GM19351 (cell line): ENCODE measurements at regions not wholly inside any gene's neighbourhood (a gene's known extent, or its start where the extent isn't known, plus 50 kb on each side); places are given as distances from the start of the nearest gene placed in this dataset.

Source experiments
- ATAC-seq: cut with Tn5 transposase; IDR thresholded peaks from one replicate; pipeline ENCODE4 v1.9.1; 2021; ENCODE audit warnings: mild to moderate bottlenecking, moderate library complexity; ENCODE audit not compliant: unreplicated experiment

- no peak for ATAC-seq
Observed at GRCh38 chr1:243944429-243945160, 94.6 kb upstream of the AKT3 start.

GRCh38 chr1:243943671-243944428, 93.8 kb upstream of the AKT3 start:
- no peak for ATAC-seq

DNA sequence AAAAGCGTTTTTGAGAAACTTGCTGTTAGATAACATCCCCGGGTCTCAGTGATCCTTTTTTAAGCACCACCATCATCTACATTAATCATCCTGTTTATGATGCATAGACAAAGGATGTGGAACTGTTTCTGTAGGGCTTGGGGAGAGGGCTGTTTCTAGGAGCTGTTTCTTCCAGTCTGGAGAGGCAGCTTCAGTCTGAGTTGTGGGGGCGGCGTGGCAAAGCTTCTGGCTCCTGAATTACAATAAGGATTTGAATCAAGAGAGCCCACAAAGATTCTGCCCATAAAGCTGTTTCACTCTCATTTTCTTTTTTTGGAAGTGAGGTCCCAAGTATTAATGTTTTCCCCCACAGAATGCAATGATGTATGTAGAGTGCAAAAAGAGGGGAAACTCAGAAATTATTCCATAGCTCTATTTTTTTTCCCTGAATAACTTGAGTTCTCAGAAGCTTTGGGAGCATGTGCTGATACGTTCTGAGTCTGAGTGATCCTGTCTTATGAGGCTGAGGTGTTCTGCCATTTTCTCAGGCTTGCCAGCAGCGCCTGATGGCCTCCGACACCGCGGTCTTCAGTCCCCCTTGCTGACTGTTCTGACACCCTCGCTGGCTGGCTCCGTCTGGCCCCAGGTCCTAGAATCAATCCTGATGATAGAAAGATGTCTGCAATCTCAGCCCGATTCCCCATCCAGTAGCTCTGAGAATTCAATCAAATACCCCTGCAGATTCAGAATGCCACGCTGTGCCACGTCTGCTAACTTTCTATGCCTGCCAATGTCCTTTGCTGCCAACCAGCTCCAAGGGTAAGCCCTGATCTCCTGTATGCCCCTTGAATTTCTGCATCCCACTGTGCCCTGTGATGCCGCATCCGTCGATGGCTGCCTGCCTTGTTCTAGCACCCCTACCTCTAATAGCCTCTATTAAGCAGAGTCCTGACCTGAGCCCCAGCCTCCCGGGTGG, 92.4 kb upstream of the AKT3 start:
- no peak for ATAC-seq

DNA sequence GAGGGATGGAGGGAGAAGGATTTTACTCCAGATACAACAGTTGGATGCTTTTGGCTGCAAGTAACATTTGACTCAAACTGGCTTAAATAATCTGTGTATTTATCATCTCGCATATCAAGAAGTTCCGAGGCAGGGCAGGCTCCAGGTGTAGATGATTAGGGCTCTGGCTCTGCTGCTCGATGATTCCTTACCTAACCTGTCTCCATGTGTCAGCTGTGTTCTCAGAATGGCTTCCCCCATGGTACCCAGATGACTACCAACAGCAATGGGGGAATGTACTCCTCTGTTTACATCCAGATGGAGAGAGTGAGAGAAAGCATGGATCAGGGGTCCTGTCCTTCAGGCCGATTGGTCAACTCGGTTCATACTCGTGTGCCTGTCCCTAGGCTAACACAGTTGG, 90.4 kb upstream of the AKT3 start:
- no peak for ATAC-seq

GRCh38 chr1:243939167-243939848, 89.3 kb upstream of the AKT3 start:
- ATAC-seq: no peak

- no peak for ATAC-seq
Observed at GRCh38 chr1:243938208-243938607, 88.2 kb upstream of the AKT3 start.

- no peak for ATAC-seq
Observed at GRCh38 chr1:243933495-243933894, 83.5 kb upstream of the AKT3 start.

DNA sequence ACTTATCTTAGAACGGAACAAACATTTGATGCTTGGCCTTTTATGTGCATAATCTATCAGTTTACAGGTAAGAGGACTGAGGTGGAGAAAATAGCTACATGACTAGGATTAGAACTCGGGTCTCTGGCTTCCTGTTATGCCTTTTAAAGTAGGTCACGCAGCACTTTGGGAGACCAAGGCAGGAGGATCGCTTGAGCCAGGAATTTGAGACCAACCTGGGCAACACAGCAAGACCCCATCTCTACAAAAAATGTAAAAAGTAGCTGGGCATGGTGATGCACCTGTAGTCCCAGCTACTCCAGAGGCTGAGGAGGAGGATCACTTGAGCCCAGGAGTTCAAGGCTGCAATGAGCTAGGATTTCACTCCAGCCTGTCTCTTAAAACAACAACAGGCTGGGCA, 81.9 kb upstream of the AKT3 start:
- ATAC-seq: no peak

GRCh38 chr1:243930822-243931671, 81.0 kb upstream of the AKT3 start:
- no peak for ATAC-seq

DNA sequence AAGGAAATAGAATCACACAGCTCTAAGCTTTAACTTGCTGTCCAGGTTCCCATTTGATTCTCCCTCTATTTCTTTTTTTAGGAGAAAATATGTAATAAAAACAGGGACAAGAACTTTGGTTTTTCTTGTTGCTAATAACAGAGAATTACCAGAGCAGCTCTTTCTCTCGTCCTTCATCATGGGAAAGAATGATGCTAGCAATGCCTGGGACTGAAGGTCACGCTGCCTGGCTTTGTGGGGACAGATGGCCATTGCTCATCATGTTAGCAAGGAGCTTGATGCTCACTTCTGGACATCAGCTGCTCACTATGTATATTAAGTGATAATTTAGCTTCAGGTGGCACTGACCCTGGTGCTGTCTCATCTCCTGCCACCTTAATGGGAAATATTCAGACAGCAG, 77.3 kb upstream of the AKT3 start:
- no peak for ATAC-seq

DNA sequence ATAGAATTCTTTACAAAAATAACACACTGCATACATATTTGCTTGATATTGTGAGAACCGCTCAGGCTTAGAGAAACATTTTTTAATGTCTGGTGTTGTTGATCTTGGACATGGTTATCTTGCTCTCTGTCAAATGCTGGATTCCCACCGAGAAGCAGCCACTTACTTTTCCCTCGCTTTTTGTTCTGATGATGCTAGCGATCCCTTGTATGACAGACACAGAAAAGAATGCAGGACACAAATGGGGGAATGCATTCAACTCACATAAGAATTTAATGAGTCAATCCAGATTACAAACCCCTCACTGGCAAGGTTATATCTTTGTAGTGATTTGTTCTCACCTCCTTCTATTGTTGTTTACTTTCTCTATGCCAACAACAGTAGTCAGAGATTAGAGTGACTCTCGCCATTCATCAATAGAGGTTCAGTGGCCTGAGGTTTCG, 76.8 kb upstream of the AKT3 start:
- ATAC-seq: no peak

- no peak for ATAC-seq
Observed at GRCh38 chr1:243926299-243926698, 76.3 kb upstream of the AKT3 start.

DNA sequence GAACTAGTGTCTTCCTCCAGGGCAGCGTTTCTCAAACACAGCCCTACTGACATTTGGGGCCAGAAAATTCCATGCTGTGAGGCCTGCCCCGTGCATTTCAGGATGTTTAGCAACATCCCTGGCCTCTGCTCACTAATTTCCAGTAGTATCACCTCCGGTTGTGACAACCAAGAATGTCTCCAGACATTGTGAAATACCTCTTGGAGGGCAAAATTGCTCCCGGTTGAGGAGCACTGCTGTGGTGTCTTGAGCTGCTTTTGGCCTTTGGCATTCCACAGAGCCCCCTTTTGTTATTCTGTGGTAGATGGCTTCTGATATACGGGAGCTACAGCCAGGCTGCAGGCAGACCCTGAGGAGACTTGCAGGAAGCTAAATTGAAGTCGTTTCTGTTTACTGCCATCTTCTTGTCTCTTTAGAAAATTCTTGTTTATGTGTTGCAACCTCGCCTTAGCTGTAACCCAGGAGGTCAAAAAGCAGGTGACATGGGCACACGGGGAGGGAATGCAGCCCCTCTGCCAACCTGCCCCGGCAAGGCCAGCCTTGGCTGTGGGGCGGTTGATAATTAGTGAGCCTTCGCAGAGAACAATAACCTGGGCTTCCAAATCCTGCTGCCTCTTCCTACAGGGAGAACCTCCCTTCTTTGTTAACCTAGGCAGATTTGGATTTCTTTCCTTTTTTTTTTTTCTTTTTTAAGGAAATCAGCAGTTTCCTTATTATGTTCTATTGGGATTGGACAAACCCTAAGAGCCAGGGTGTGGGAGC, 74.7 kb upstream of the AKT3 start:
- no peak for ATAC-seq

- no peak for ATAC-seq
Observed at GRCh38 chr1:243924188-243924587, 74.1 kb upstream of the AKT3 start.

DNA sequence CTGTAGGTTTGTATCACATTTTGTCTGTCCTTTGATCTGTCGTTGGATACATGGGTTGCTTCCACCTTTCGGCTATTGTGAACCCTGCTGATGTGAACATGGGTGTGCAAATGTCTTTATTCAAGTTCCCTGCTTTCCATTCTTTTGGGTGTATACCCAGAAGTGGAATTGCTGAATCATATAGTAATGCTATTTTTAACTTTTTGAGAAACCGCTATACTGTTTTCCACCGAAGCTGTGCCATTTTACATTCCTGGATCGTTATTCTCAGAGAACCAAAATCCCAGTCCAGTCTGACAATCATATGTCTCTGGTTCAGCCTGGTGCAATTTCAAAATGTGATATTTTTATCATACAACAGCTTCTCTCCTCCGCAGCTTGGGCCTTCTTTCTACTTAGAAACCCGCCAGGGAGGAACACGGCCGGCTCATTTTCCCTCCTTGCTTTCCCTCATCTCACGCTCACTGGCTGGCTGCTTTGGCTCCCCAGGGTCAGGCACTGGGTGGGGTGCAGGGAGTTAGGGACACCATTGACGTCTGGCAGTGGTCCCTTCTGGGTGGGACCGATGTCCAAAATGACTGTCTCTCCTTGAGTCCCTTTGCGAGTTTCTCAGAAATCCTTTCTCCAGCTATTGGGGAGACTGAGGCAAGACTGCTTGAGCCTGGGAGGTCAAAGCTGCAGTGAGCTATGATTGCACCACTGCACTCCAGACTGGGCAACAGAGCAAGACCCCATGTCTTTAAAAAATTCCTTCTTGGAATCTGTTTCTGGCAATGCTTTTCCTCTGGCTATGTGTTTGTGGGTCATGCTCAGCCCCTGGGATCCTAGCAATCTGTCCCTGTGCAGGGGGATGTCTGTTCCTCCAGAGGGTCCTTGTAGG, 73.5 kb upstream of the AKT3 start:
- no peak for ATAC-seq

DNA sequence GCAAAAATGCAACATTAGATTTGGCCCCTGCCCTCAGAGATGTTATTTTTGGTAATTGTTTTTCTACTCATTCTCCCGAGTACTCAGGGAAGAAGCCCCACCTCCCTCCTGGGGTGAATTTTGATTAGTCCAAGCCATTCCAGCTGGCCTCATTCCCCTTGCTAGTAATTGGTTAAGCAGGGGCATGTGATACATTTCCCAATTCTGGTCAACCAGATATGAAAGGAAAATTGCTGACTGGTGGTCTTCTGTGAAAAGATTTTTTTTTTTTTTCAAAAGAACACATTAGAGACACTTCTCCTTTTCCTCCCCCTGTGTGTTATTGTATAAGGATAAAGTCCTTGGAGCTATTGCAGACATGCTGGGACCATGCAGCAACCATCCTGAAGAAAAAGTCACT, 71.1 kb upstream of the AKT3 start:
- ATAC-seq: no peak

- ATAC-seq: no peak
Observed at GRCh38 chr1:243917863-243918565, 68.0 kb upstream of the AKT3 start.
